B cell (primary cell): ENCODE measurements at regions not wholly inside any gene's neighbourhood (a gene's known extent, or its start where the extent isn't known, plus 50 kb on each side); places are given as distances from the start of the nearest gene placed in this dataset.

Source experiments
- EZH2 ChIP-seq: IDR thresholded peaks from 2 replicates; pipeline ENCODE4 v1.6.1; 2012; ENCODE audit warnings: borderline replicate concordance, low read depth, mild to moderate bottlenecking, moderate library complexity, low read length; ENCODE audit not compliant: insufficient read depth, poor library complexity, severe bottlenecking
- TF ChIP-seq, protein P1 (sequence below): fragments of 200-600 bp; IDR thresholded peaks from one replicate; pipeline ENCODE4 v1.8.0; 2022; ENCODE audit warnings: antibody characterized with exemption, mild to moderate bottlenecking

DNA sequence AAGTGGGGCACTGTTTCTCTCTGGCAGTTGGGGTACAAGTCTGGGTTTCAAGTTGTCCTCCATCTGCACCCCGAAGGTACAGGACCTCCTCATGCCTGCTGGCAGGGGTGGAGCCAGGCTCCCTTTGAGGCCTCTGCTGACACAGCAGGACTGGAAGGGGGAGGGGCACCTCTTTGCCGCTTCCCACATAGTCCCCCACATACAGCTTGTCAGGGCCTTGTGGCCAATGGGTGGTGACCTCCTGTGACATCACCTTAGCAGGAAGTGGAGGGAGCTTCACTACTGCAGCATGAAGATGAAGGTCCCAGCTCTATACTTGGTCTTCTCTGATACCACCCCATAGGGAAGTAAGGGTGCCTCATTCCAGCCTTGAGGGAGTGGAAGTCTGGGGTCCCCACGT lies 167.8 kb downstream of the RAMP3 start:
- TF ChIP-seq, protein P1, sequence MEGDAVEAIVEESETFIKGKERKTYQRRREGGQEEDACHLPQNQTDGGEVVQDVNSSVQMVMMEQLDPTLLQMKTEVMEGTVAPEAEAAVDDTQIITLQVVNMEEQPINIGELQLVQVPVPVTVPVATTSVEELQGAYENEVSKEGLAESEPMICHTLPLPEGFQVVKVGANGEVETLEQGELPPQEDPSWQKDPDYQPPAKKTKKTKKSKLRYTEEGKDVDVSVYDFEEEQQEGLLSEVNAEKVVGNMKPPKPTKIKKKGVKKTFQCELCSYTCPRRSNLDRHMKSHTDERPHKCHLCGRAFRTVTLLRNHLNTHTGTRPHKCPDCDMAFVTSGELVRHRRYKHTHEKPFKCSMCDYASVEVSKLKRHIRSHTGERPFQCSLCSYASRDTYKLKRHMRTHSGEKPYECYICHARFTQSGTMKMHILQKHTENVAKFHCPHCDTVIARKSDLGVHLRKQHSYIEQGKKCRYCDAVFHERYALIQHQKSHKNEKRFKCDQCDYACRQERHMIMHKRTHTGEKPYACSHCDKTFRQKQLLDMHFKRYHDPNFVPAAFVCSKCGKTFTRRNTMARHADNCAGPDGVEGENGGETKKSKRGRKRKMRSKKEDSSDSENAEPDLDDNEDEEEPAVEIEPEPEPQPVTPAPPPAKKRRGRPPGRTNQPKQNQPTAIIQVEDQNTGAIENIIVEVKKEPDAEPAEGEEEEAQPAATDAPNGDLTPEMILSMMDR, result no peak
- TF ChIP-seq EZH2, result no peak
